ENCODE measurements at regions not wholly inside any gene's neighbourhood (a gene's known extent, or its start where the extent isn't known, plus 50 kb on each side); places are given as distances from the start of the nearest gene placed in this dataset.

DNA sequence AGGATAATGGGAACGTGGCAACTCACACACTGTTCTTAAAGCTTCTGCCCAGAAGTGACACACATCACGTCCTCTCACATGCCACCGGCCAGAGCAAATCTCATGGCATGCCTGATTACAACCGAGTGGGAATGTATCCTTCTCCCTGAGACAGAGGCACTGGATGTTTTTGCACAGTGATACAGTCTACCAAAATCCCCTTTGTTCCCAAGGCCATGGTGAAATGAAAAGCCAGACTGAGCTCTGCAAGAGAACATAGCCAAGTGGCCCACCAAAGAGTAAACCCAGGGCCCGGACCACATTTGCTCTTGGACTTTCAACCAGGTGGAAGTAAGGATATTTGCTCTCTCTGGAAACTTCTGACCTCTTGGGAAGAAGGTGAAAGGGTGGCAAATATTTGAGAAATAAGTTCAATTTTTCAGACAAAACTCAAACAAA lies 186.2 kb upstream of the STT3B start:
- TF ChIP-seq EZH2 (IDR thresholded peaks at IDR 0.05; ENCODE audit: low read length): no peak
- TF ChIP-seq, protein P1, sequence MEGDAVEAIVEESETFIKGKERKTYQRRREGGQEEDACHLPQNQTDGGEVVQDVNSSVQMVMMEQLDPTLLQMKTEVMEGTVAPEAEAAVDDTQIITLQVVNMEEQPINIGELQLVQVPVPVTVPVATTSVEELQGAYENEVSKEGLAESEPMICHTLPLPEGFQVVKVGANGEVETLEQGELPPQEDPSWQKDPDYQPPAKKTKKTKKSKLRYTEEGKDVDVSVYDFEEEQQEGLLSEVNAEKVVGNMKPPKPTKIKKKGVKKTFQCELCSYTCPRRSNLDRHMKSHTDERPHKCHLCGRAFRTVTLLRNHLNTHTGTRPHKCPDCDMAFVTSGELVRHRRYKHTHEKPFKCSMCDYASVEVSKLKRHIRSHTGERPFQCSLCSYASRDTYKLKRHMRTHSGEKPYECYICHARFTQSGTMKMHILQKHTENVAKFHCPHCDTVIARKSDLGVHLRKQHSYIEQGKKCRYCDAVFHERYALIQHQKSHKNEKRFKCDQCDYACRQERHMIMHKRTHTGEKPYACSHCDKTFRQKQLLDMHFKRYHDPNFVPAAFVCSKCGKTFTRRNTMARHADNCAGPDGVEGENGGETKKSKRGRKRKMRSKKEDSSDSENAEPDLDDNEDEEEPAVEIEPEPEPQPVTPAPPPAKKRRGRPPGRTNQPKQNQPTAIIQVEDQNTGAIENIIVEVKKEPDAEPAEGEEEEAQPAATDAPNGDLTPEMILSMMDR (optimal IDR thresholded peaks at IDR 0.05 in 1 of 3, IDR thresholded peaks at IDR 0.05 in 1 of 3, conservative IDR thresholded peaks at IDR 0.05 in 1 of 3; ENCODE audit: extremely low read depth in 1 of 3, insufficient read depth in 2 of 3, low read length in 3 of 3): no peak
- no peaks in the 10 kb centered on the region for H3K4me1 ChIP-seq (ENCODE audit: control insufficient read depth, extremely low read depth, insufficient read depth, low read length)
- no peaks in the 10 kb centered on the region for H3K9me1 ChIP-seq (ENCODE audit: control insufficient read depth, extremely low read depth, insufficient read depth, low read length)
- no peaks in the 10 kb centered on the region for H3K36me3 ChIP-seq (ENCODE audit: control insufficient read depth in 2 of 2, extremely low read depth in 1 of 2, insufficient read depth in 2 of 2, low read length in 2 of 2)
- H3K79me2 ChIP-seq (ENCODE audit: control insufficient read depth, insufficient read depth, low read length): no peaks in the 10 kb centered on the region
- H2AFZ ChIP-seq (ENCODE audit: control insufficient read depth, low read length): no peak overlapping the region
- no peak overlapping the region for H3K4me3 ChIP-seq (ENCODE audit: control insufficient read depth in 2 of 3, extremely low read depth in 1 of 3, insufficient read depth in 2 of 3, low read depth in 1 of 3, low read length in 3 of 3)
- H3K27ac ChIP-seq (ENCODE audit: control insufficient read depth, insufficient read depth, low read length): no peak overlapping the region
- no peaks in the 10 kb centered on the region for H3K27me3 ChIP-seq (ENCODE audit: control insufficient read depth, extremely low read depth, insufficient read depth, low read length)
- no peaks in the 10 kb centered on the region for H4K20me1 ChIP-seq (ENCODE audit: control insufficient read depth, extremely low read depth, insufficient read depth, low read length)
- FAIRE-seq (no peak), DNase-seq (ENCODE audit: low read depth, low spot score) (no peak)
- H3K4me2 ChIP-seq (ENCODE audit: control insufficient read depth, extremely low read depth, insufficient read depth, low read depth, low read length): no peak overlapping the region
- dilution Hi-C loops (cut with MboI; ENCODE audit: extremely low pct_ligation_motif_present, low sequenced_read_pairs): no loop called here
- no peak overlapping the region for H3K9ac ChIP-seq (ENCODE audit: control insufficient read depth, extremely low read depth, insufficient read depth, low read length)
- H3K9me3 ChIP-seq (ENCODE audit: control insufficient read depth, low read depth, low read length): no peaks in the 10 kb centered on the region

DNA sequence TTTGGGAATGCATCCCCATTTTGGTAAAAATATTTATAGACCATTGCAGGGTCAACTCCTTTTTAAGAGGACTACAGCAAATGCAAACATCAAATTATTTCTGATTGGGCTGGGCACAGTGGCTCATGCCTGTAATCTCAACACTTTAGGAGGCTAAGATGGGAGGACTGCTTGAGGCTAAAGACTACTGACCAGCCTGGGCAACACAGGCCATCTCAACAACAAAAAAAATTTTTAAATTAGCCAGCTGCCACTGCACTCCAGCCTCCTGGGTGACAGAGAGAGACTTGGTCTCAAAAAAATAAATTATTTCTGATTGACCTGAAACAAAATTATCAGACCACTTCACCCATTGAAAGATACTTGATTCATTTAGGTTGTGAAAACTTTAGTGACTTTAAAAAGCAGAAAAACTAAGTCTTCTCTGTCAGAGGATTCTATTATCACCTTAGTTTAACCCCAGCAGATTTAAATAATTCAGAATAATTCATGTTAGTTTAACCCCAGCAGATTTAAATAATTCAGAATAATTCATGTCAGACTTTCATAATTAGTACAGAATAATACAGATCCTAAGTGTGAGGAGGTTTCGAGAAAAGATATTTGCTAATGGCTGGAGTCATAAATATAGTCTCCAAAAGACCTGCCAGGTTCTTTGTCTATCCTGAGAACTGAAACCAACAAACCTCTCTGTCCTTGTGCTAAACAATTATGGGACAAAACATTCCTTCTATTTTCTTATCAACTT lies 183.6 kb upstream of the STT3B start:
- Histone ChIP-seq H3K4me1 (ENCODE audit: control insufficient read depth, extremely low read depth, insufficient read depth, low read length) (no peaks in the 10 kb centered on the region), H3K4me2 (ENCODE audit: control insufficient read depth, extremely low read depth, insufficient read depth, low read depth, low read length) (no peak overlapping the region), H3K79me2 (ENCODE audit: control insufficient read depth, insufficient read depth, low read length) (no peaks in the 10 kb centered on the region), H3K27me3 (ENCODE audit: control insufficient read depth, extremely low read depth, insufficient read depth, low read length) (no peaks in the 10 kb centered on the region), H3K36me3 (ENCODE audit: control insufficient read depth in 2 of 2, extremely low read depth in 1 of 2, insufficient read depth in 2 of 2, low read length in 2 of 2) (no peaks in the 10 kb centered on the region), H3K4me3 (ENCODE audit: control insufficient read depth in 2 of 3, extremely low read depth in 1 of 3, insufficient read depth in 2 of 3, low read depth in 1 of 3, low read length in 3 of 3) (no peak overlapping the region), H3K9ac (ENCODE audit: control insufficient read depth, extremely low read depth, insufficient read depth, low read length) (no peak overlapping the region), H3K27ac (ENCODE audit: control insufficient read depth, insufficient read depth, low read length) (no peak overlapping the region), H4K20me1 (ENCODE audit: control insufficient read depth, extremely low read depth, insufficient read depth, low read length) (no peaks in the 10 kb centered on the region), H2AFZ (ENCODE audit: control insufficient read depth, low read length) (no peak overlapping the region), H3K9me1 (ENCODE audit: control insufficient read depth, extremely low read depth, insufficient read depth, low read length) (no peaks in the 10 kb centered on the region), H3K9me3 (ENCODE audit: control insufficient read depth, low read depth, low read length) (no peaks in the 10 kb centered on the region)
- no peak for TF ChIP-seq EZH2 (IDR thresholded peaks at IDR 0.05; ENCODE audit: low read length)
- TF ChIP-seq, protein P1 (optimal IDR thresholded peaks at IDR 0.05 in 1 of 3, IDR thresholded peaks at IDR 0.05 in 1 of 3, conservative IDR thresholded peaks at IDR 0.05 in 1 of 3; ENCODE audit: extremely low read depth in 1 of 3, insufficient read depth in 2 of 3, low read length in 3 of 3): no peak
- DNase-seq (ENCODE audit: low read depth, low spot score): no peak
- dilution Hi-C loops (cut with MboI; ENCODE audit: extremely low pct_ligation_motif_present, low sequenced_read_pairs): no loop called here
- no peak for FAIRE-seq

All from keratinocyte (primary cell).